EL (cell line): ENCODE measurements at regions not wholly inside any gene's neighbourhood (a gene's known extent, or its start where the extent isn't known, plus 50 kb on each side); places are given as distances from the start of the nearest gene placed in this dataset.
"Not testable (repeated sequence)": the region's sequence is repeated elsewhere in the genome, so short reads cannot be mapped to it uniquely, and the experiment has no call there.

Experiments
- DNase-seq: peaks from one replicate; pipeline ENCODE4 v3.0.0-alpha.2; 2016

DNA sequence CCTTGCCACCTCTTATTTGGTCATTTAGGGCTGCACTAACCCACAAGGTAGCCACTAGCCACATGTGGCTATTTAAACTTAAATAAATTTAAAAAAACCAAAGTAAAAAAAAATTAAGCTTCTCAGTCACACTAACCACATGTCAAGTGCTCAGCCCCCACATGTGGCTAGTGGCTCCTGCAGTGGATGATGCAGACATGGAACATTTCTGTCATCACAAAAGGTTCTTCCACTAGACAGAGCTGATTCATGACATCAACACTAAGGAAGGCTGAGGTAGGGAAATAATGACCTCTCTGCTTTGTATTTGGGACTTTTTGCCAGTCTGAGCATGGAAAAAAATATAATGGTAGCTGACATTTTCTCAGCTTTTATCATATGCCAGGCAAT, 173.0 kb upstream of the FERMT1 start:
- DNase-seq = no peak

DNA sequence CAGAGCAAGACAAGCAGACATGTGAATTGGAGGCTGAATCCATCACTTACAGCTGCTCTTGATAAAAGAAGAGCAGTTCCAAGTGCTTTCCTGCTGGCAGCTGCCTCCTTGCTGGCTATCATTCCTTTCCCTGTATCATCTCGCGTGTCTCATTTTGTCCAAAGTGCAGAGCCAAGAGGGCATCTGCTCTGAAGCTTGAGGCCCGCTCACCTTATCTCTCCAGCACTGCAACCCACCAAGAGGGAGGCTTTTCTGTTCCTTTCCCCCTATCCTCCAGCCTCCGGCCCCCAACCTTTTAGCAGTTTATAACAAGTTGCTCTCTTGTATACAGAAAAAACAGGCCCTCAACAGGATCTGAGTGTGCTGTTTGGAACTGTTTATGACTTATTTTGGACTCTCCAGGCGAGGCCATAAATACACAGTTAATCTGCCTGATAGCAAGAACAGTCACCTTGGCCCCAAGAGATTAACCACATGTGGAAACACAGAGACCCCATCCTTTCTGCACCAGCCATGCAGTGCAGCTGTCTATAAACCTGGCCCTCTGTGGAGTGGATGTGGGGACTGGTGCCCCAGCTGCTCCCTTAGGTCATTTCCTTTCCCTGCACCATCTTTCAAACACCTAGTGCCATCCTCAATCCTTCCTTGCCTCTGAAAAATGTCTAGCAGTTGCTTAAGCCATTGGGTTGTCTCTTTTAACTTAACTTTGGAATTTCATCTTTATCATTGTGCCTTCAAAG, 172.5 kb upstream of the FERMT1 start:
- no peak for DNase-seq

DNA sequence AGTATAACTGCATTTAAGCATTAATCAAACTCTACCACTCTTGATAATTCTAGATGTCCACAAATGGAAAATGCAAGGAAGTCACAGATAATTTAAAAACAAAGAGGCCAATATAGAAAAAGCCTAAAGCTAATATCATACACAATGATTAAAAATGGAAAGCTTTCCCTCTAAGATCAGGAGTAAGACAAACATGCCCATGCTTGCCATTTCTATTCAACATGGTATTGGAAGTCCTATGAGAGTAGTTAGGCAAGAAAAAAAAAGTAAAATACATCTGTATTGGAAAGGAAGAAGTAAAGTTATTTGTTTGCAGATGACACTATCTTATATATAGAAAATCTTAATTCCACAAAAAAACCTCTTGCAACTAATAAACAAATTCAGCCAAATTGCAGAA, 164.6 kb upstream of the FERMT1 start:
- DNase-seq = no peak

DNA sequence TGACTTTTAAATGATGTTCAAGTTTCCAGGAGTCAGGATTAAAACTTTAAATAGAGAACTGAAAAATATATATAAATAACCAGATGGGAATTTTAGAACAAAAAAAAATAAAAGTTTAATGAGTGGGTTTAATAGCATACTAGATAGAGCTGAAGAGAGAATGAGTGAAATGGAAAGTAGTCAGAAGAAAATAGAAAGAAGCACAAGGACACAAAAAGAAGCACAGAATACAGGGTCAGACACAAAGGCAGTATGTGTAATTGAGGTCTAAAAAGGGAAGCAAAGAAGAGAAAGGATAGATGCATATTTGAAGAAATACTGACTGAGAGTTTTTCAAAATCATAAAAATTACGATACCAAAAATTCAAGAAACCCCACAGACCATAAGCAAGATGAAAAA, 159.8 kb upstream of the FERMT1 start:
- DNase-seq = no peak

DNA sequence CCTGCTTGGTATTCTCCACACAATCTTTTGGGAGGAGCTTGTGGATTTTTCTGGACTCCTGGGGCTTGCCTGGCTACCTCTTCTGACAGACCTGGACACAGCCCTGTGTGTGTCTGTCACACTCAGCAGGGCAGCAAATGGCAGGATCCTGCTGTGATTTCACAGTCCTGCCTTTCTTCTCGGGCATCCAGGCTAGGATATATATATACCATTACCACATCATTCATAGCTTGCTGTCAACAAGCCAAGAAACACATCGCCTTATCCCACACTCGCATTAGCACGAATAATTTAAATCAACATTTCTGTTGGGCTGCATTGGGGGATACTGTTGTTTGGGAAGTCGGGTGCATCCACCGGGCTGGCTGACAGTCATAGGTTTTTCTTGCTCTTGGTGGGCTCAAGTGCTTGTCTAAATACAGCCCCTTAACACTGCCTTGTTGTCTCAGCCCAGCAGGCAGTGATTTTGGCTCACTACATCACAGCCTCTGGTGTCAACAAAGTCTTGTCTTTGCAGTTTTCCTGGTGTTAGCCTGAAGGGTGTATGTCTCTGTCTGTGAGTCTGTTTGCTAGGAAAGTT, 154.9 kb upstream of the FERMT1 start:
- DNase-seq = no peak

DNA sequence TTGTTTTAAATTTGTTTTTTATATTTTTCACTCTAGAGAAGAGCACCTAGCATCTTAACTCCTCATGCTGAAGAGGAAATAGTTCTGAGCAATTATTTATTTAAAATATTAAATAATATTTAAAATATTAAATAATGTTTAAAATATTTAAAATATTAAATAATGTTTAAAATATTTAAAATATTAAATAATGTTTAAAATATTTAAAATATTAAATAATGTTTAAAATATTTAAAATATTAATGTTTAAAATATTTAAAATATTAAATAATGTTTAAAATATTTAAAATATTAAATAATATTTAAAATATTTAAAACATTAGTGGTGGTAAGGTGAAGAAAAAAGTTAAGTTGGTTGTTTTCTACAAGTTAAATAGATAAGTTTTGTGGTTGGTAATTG, 147.6 kb upstream of the FERMT1 start:
- DNase-seq = not testable (repeated sequence)

DNA sequence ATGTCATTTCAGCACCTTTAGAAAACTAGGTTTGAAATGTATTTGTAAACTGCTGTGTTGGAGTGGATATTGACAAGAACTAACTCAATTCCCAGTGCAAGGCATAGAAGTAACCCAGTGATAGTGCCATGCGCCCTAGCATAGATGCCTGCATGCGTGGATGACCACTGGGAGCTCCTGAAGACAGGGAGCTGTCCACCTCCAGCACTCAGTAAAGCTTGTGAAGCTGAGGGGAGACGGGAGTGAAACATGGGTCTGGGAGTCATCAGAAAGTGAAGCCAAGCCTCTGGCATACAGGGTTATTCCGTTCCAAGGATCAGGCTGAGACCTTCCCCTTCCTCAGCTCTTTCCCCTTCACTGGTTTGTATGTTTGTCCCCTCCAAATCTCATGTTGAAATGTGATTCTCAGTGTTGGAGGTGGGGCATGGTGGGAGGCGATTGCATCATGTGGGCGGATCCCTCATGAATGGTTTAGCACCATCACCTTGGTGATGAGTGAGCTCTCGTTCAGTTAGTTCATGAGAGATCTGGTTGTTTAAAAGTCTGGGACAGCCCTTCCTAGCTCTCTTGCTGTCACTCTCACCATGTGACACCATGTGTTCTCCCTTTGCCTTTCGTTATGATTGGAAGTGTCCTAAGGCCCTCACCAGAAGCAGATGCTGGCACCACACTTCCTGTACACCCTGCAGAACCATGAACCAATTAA, 146.5 kb upstream of the FERMT1 start:
- DNase-seq = no peak

DNA sequence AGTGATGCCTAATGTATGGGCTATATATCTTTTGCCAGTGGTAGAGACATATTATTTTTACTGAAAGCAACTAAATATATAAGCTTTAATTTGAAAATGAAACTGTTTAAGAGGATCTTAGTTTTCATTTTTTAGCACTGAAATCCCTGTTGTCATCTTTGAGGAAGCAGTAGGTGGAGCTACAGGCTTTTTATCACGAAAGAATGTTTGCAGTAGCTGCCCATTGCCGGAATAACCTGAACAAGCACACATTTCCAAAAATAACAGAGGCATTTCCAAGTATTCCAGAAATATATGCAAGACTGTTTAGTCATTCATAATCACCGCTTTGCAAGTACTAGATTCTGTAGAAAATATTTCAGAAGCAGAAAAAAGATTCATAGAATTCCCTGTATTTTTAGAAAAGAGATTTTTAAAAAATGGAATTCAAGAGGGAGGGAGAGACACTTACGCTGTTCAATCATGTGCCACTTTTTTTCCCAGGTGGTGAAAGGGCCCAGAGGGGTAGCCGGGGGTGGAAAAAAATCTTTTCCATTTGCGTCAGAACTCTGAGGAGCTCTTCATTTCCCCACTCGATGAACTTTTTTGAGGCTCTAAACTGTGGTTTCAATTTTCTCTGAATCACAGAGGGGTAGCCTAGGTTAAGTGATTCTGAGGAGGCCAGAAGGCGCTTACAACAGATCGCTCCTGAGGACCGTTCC, 142.5 kb upstream of the FERMT1 start:
- peak; percentile 4 for DNase-seq

DNA sequence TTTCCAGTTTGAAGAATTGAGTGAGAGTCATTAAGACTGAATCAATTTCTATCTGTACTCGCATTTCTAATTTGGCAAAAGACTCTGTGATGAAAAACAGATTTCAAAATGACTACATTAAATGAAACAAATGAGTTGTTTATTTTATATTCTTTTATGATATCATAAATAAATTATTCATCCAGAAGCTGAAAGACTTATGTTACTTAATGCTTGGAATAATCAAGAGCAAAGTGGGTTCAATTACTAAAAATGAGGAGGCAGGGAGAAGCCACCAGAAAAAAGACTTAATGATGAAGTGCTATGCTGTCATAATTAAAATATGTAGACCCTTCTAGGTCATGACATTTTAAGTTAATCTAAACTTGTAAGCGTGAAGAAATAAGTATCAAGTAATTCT, 130.6 kb upstream of the FERMT1 start:
- no peak for DNase-seq

DNA sequence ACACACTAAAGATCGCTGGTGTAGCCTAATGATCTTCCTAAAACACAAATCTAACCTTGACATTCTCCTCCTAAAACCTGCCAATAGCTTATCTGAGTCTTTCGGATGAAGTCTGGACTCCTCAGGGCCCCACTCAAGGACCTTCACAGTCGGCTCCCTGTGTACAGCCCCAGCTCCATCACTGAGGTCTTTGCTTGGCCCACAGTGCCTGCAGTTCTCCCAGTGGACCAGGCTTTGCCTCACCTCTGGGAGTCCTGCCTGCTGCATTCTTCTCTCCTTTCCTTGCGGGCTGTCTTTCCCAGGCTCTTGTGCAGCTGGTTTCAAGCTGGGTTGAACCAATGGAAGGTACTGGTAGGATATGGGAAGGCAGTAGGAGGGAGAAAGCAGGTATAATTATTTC, 122.6 kb upstream of the FERMT1 start:
- DNase-seq = no peak

DNA sequence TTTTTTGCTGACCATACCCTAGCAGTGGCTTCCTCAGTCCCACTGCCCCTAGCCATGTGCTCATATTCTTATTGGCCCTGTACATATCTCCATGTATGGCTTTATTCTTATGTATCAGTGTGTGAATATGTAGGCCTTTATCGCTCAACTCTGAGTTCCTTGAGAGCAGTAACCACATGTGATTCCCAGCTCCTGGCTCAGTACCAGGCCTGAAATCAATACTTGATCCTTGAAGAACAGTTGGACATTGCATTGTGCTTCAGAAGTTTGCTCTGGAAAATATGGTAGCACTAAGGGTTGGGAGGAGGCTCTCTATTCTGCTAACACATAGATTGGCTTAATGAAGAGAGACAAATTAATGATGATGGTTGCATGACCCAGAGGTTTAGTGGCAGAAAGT, 118.8 kb upstream of the FERMT1 start:
- no peak for DNase-seq

DNA sequence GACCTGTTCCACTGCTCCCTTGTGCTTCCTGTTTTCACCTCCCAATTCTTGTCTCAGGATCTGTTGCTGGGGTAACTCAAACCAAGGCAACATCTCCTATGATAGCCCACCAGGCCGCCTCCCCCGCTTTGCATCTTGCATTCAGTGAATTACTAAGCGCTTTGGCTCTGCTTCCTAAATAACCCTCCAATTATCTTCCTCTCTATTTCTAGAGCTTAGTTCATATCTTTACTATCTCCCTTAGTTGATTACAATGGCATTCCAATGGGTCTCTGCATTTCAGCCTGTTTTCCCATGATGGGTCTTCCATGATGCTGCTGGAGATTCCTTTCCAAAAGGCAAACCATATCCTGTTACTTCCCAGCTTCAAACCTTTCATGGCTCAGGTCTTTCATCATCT, 117.2 kb upstream of the FERMT1 start:
- DNase-seq = no peak

DNA sequence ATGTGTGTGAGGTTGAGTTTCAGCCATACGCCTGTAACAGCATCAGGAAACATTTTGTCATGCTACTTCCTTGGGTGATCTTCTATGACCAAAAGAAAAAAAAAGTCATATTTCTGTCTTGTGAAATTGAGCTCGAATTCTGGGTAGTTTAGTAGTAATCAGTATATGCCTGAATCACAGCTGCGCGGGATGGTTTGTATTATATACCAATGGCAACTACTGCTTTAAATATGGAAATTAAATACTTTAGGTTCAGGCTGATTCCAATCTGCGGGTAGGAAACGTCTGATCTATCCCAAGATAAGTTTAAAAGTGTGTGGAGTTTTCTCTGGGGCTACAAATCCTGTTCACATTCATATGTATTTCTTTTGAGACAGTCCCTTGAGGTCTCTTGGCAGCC, 115.6 kb upstream of the FERMT1 start:
- DNase-seq = no peak

DNA sequence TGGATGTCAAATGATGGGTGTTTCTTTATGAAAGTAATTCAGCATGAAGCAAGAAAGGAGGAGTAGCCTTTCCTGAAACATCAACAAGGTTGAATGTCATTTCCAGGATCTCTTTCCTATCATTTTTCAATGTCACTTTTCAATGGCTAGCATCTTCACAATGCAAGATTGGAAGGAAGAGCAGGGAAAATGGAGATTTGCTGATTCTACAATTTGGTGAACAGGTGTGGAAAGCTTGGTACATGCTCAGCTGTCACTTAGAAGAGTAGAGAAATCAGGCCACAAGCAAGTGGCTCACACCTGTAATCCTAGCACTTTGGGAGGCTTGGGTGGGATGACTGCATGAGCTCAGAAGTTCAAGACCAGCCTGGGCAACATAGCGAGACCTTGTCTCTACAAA, 112.7 kb upstream of the FERMT1 start:
- no peak for DNase-seq

DNA sequence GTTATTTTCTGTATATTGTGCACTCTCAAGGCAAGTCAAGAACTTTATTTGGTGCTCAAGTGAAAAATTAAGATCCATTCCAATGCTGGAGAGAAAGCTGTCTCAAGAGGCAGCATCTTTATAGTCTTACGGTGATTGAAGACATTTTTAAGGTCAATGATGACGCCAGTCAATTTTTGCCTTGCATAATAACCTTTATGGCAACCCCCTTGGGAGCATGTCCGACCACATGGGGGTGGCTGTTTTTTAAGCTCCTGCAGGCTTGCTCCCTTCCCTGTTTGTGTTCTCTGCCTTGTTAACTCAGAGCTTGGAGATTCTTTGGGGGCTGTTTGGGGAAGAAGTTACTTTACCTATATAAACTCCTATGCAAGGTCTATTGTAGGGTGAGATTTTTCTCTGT, 109.6 kb upstream of the FERMT1 start:
- DNase-seq = no peak

DNA sequence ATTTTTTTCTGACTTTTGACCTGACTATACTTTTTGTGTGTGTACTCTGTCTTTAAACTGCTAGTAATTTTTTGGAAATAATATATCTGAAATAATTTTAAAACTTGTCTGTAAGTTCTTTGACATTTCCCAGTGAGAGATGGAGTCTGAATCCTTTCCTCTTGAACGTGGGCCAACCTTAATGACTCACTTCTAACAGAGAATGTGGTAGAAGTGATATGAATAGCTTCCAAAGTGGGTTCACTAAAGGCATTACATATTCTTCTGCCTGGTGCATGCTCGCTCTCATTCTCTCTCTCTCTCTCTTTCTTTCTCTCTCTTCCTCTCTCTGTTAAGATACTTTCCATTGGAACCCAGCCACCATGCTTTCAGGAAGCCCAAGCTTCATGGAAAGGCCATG, 108.7 kb upstream of the FERMT1 start:
- no peak for DNase-seq

DNA sequence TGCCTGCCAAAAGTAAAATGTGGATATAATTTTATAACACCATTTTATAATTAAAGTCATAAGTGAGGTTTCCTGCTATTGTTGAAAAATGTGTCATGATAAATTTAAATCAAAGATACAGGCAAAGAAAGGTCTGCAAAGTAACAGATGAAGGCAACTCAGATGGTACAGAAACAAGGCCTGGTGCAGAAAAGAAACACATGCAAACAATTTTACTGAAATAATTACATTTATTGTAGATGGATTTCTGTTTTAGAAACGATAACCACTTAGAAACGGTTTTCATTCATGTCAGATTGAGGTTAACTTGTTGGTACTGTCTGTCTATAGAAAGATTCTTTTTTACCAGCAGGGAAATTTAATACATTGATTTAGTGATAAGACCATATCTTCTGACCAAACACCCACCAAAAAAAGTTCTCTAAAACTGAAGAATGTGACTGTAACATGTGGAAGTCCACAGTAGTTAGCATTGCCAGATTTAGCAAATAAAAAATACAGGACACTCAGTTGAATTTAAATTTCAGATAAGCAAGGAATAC, 105.5 kb upstream of the FERMT1 start:
- DNase-seq = no peak

DNA sequence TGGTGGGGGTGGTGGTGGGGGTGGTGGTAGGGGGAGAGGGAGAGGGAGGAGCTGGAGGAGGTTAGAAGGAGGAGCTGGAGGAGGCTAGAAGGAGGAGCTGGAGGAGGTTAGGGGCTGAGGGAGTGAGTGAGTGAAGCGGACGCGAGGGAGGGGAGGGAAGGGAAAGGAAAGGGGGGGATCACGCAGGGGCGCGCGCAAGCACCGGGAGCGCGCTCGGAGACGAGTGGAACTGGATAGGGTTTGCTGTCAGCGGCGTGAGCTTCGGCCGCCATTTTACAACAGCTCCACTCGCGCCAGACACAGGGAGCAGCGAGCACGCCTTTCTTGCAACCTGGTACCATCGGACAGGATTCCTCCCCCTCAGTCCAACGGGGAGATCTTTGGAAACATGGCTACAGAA, 90.5 kb upstream of the FERMT1 start:
- no peak for DNase-seq

DNA sequence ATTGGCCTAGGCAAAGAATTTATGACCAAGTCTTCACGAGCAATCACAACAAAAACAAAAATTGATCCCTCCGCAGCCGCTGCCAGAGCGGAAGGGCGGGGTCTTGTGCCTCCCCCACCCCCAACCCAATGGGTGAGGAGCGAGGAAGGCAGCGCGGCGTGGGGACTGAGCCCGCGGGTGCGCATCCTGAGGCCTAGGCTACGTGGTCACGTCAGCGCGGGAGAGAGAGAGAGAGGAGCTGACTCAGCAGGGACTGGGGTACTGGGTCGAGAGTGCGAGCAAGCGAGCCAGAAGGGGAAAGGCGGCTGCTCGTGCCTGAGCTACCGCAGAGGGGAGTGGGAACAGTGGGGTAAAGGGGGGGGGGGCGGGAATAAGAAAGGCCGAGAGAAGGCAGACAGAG, 90.1 kb upstream of the FERMT1 start:
- no peak for DNase-seq

DNA sequence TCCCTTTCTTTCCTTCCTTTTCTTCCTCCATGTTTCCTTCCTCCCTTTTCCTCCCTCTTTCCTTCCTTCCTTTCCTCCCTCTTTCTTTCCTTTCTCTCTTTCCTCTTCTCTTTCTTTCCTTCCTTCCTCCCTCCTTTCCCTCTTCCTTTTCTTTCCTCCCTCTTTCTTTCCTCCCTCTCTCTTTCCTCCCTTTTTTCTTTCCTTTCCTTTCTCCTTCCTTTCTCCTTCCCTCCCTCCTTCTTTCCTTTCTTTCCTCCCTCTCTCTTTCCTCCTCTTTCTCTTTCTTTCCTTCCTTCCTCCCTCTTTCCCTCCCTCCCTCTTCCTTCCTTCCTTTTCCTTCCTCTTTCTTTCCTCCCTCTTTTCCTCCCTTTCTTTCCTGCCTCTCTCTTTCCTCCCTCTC, 86.3 kb upstream of the FERMT1 start:
- no peak for DNase-seq

DNA sequence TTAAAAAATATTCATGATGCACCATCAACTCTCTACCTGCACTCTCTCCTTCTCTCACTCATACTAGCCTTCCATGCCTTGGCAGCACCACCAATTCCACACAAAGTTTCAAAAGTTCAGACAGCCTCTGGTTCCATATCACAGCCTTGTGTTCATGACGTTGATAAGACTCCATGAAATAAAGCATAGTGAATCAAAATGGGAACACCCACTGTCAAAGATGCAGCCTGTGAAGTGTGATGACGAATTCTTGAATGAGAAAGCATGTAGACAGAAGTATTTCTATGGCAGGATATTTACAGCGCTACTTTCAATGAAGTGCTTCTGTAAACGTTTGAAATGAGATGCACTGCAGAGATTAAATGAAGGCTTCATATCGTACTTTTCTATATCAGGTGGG, 77.3 kb upstream of the FERMT1 start:
- no peak for DNase-seq

DNA sequence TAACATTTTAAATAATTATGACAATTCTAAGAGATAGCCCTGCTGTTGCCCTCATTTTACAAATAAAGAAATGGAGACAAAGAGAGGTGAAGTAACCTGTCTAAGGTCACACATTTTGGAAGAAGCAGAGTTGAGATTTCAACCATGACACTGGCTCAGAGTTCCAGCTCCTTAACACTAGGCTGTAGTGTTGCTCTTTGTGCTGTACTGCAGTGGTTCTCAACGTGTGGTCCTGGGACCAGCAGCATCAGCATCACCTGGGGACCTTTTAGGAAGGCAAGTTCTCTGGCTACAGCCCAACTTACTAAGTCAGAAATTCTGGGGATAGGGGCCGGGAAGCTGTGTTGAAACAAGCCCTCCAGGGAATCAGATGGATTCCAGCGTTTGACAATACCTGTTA, 62.4 kb upstream of the FERMT1 start:
- DNase-seq = no peak

DNA sequence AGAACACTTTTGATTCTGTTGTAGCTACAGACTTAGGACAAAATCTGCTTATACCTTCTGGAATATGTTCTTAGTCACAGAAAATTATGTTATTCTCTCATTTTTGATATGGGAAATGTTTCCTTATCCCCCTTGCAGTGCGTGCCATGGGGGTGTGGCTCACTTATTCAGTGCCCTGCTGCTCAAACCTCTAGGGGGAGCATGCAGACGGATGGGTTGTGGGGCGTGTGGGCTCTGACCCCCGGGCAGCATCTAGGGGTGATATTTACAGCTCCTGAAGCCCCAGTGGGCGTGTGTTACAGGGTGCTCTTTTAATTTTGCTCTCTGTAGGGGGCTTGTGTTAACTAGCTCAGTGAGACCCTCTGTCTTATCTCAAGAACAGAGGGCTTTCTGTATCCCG, 61.3 kb upstream of the FERMT1 start:
- no peak for DNase-seq

DNA sequence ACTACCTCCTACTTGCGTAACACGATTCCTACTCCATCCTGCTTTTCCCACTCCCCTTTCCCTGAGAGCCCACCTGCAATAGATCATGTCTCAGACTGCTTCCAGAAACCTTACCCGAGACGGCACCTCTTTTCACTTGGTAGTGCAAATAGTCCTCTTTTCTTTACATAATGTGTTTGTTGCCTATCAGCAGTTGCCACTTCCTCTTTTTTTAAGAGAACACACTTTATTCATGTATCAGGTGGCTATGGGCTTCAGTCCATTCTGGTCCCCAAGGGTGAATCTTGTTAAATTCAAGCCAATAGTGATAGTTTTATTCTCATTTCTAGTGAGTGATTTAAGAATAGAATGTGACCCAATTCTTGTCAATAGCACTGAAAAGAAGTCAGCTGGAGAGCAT, 57.7 kb upstream of the FERMT1 start:
- no peak for DNase-seq
